ENCODE measurements at regions not wholly inside any gene's neighbourhood (a gene's known extent, or its start where the extent isn't known, plus 50 kb on each side); places are given as distances from the start of the nearest gene placed in this dataset.

GRCh38 chr7:21135437-21135836 lies 292.4 kb upstream of the SP4 start:
- no peak for TF ChIP-seq CTCF (IDR thresholded peaks at IDR 0.05; ENCODE audit: extremely low read depth in 1 of 2, insufficient read depth in 1 of 2, low read depth in 1 of 2, low read length in 2 of 2)
- no peak for TF ChIP-seq POLR2A (IDR thresholded peaks at IDR 0.05; ENCODE audit: low read depth, low read length)
- no peak for TF ChIP-seq JUN (IDR thresholded peaks at IDR 0.05; ENCODE audit: borderline replicate concordance, insufficient read depth, insufficient read length, low read depth)
- TF ChIP-seq POLR2AphosphoS5 (IDR thresholded peaks at IDR 0.05; ENCODE audit: insufficient read depth, low read depth, low read length): no peak
- TF ChIP-seq EZH2 (IDR thresholded peaks at IDR 0.05; ENCODE audit: borderline replicate concordance, low read depth, low read length, severe bottlenecking): no peak

Data from endothelial cell of umbilical vein (primary cell).